ENCODE measurements at regions not wholly inside any gene's neighbourhood (a gene's known extent, or its start where the extent isn't known, plus 50 kb on each side); places are given as distances from the start of the nearest gene placed in this dataset.

- H3K9me3 ChIP-seq (ENCODE audit: insufficient read depth, low read length) = no peaks in the 10 kb centered on the region
- no peaks in the 10 kb centered on the region for H3K27me3 ChIP-seq (ENCODE audit: insufficient read depth, insufficient read length)
- TF ChIP-seq YY1 (IDR thresholded peaks at IDR 0.05; ENCODE audit: insufficient read depth, insufficient read length) = no peak
- no peak for TF ChIP-seq ZNF274 (IDR thresholded peaks at IDR 0.05; ENCODE audit: low read depth, low read length)
- TF ChIP-seq SUZ12 (IDR thresholded peaks at IDR 0.05; ENCODE audit: extremely low read depth, insufficient read depth, insufficient read length) = no peak
- DNase-seq (ENCODE audit: low read depth, low spot score) = no peak
- H3K4me1 ChIP-seq (ENCODE audit: insufficient read depth, insufficient read length) = no peaks in the 10 kb centered on the region
- no peak overlapping the region for H3K4me3 ChIP-seq (ENCODE audit: insufficient read length, low read depth)
- H3K36me3 ChIP-seq (ENCODE audit: insufficient read depth, insufficient read length, low read length) = no peaks in the 10 kb centered on the region
- no peak overlapping the region for H3K9ac ChIP-seq (ENCODE audit: insufficient read length, low read depth)
These were observed 193.5 kb upstream of the ID4 start for GRCh38 chr6:19643713-19644112.

- Histone ChIP-seq H3K9me3 (ENCODE audit: insufficient read depth, low read length) (peaks cover 8% of the 10 kb centered on the region; the same call in 1 of the 2 replicates), H3K36me3 (ENCODE audit: insufficient read depth, insufficient read length, low read length) (no peaks in the 10 kb centered on the region), H3K9ac (ENCODE audit: insufficient read length, low read depth) (no peak overlapping the region), H3K4me1 (ENCODE audit: insufficient read depth, insufficient read length) (no peaks in the 10 kb centered on the region), H3K4me3 (ENCODE audit: insufficient read length, low read depth) (no peak overlapping the region), H3K27me3 (ENCODE audit: insufficient read depth, insufficient read length) (no peaks in the 10 kb centered on the region)
- no peak for DNase-seq (ENCODE audit: low read depth, low spot score)
- TF ChIP-seq YY1 (IDR thresholded peaks at IDR 0.05; ENCODE audit: insufficient read depth, insufficient read length) (no peak), ZNF274 (IDR thresholded peaks at IDR 0.05; ENCODE audit: low read depth, low read length) (no peak), SUZ12 (IDR thresholded peaks at IDR 0.05; ENCODE audit: extremely low read depth, insufficient read depth, insufficient read length) (no peak)
These were observed 181.4 kb upstream of the ID4 start for GRCh38 chr6:19655744-19656143.

DNA sequence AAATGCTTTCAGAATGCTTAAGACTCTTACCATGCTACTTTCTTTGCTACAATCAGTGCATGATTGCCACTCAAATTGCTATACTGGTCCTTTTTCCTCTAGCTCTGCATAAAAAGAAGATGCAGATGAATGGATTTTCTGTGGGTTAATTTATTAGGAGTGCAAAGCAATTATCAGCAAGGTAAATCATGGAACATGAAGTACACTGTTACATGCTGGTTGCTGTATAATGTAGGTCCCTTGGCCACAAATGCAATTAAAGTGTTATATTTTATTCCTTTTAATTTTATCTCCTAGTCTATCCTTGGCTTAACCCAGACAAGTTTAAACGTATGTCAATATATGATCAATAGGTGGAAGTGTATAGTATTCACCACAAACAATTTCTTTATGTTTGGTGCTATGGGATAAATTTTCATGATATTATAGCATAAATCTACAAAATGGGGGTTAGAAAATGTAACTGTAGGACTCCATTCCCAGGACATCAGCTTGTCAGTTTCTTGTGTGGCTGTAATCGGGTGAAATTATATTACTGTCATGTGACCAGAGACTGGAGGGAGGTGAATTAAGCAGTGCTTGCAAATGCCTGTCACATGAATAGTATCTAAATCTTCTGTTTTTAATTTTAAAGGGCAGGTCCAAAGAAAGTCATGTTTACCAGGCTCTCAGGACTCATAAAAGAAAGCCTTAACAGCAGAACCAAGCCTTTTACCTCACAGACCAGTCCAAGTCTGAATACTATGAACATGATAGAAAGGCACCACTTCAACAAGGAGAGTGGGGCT, 176.9 kb upstream of the ID4 start:
- Histone ChIP-seq H3K9me3 (ENCODE audit: insufficient read depth, low read length) (peaks cover 8% of the 10 kb centered on the region; the same call in 1 of the 2 replicates), H3K4me3 (ENCODE audit: insufficient read length, low read depth) (no peak overlapping the region), H3K27me3 (ENCODE audit: insufficient read depth, insufficient read length) (no peaks in the 10 kb centered on the region), H3K36me3 (ENCODE audit: insufficient read depth, insufficient read length, low read length) (no peaks in the 10 kb centered on the region), H3K4me1 (ENCODE audit: insufficient read depth, insufficient read length) (no peaks in the 10 kb centered on the region), H3K9ac (ENCODE audit: insufficient read length, low read depth) (no peak overlapping the region)
- no peak for DNase-seq (ENCODE audit: low read depth, low spot score)
- TF ChIP-seq YY1 (IDR thresholded peaks at IDR 0.05; ENCODE audit: insufficient read depth, insufficient read length) (no peak), ZNF274 (IDR thresholded peaks at IDR 0.05; ENCODE audit: low read depth, low read length) (no peak)

GRCh38 chr6:19662911-19663310, 174.3 kb upstream of the ID4 start:
- Histone ChIP-seq H3K27me3 (ENCODE audit: insufficient read depth, insufficient read length) (no peaks in the 10 kb centered on the region), H3K9ac (ENCODE audit: insufficient read length, low read depth) (no peak overlapping the region), H3K4me1 (ENCODE audit: insufficient read depth, insufficient read length) (no peaks in the 10 kb centered on the region), H3K9me3 (ENCODE audit: insufficient read depth, low read length) (no peaks in the 10 kb centered on the region; the same call in 1 of the 2 replicates), H3K36me3 (ENCODE audit: insufficient read depth, insufficient read length, low read length) (no peaks in the 10 kb centered on the region), H3K4me3 (ENCODE audit: insufficient read length, low read depth) (no peak overlapping the region)
- no peak for DNase-seq (ENCODE audit: low read depth, low spot score)
- TF ChIP-seq SUZ12 (IDR thresholded peaks at IDR 0.05; ENCODE audit: extremely low read depth, insufficient read depth, insufficient read length) (no peak), YY1 (IDR thresholded peaks at IDR 0.05; ENCODE audit: insufficient read depth, insufficient read length) (no peak), ZNF274 (IDR thresholded peaks at IDR 0.05; ENCODE audit: low read depth, low read length) (no peak)

GRCh38 chr6:19663479-19663878, 173.7 kb upstream of the ID4 start:
- TF ChIP-seq YY1 (IDR thresholded peaks at IDR 0.05; ENCODE audit: insufficient read depth, insufficient read length) = no peak
- TF ChIP-seq SUZ12 (IDR thresholded peaks at IDR 0.05; ENCODE audit: extremely low read depth, insufficient read depth, insufficient read length) = no peak
- no peak for TF ChIP-seq ZNF274 (IDR thresholded peaks at IDR 0.05; ENCODE audit: low read depth, low read length)
- Histone ChIP-seq H3K4me1 (ENCODE audit: insufficient read depth, insufficient read length) (no peaks in the 10 kb centered on the region), H3K36me3 (ENCODE audit: insufficient read depth, insufficient read length, low read length) (no peaks in the 10 kb centered on the region), H3K4me3 (ENCODE audit: insufficient read length, low read depth) (no peak overlapping the region), H3K9ac (ENCODE audit: insufficient read length, low read depth) (no peak overlapping the region), H3K27me3 (ENCODE audit: insufficient read depth, insufficient read length) (no peaks in the 10 kb centered on the region), H3K9me3 (ENCODE audit: insufficient read depth, low read length) (no peaks in the 10 kb centered on the region)
- DNase-seq (ENCODE audit: low read depth, low spot score) = no peak

- H3K4me1 ChIP-seq (ENCODE audit: insufficient read depth, insufficient read length) = no peaks in the 10 kb centered on the region
- TF ChIP-seq YY1 (IDR thresholded peaks at IDR 0.05; ENCODE audit: insufficient read depth, insufficient read length) (no peak), ZNF274 (IDR thresholded peaks at IDR 0.05; ENCODE audit: low read depth, low read length) (no peak), SUZ12 (IDR thresholded peaks at IDR 0.05; ENCODE audit: extremely low read depth, insufficient read depth, insufficient read length) (no peak)
- H3K27me3 ChIP-seq (ENCODE audit: insufficient read depth, insufficient read length) = no peaks in the 10 kb centered on the region
- H3K36me3 ChIP-seq (ENCODE audit: insufficient read depth, insufficient read length, low read length) = no peaks in the 10 kb centered on the region
- no peaks in the 10 kb centered on the region for H3K9me3 ChIP-seq (ENCODE audit: insufficient read depth, low read length)
- DNase-seq (ENCODE audit: low read depth, low spot score) = no peak
- H3K4me3 ChIP-seq (ENCODE audit: insufficient read length, low read depth) = no peak overlapping the region
- no peak overlapping the region for H3K9ac ChIP-seq (ENCODE audit: insufficient read length, low read depth)
These were observed 173.1 kb upstream of the ID4 start for GRCh38 chr6:19664050-19664449.

DNA sequence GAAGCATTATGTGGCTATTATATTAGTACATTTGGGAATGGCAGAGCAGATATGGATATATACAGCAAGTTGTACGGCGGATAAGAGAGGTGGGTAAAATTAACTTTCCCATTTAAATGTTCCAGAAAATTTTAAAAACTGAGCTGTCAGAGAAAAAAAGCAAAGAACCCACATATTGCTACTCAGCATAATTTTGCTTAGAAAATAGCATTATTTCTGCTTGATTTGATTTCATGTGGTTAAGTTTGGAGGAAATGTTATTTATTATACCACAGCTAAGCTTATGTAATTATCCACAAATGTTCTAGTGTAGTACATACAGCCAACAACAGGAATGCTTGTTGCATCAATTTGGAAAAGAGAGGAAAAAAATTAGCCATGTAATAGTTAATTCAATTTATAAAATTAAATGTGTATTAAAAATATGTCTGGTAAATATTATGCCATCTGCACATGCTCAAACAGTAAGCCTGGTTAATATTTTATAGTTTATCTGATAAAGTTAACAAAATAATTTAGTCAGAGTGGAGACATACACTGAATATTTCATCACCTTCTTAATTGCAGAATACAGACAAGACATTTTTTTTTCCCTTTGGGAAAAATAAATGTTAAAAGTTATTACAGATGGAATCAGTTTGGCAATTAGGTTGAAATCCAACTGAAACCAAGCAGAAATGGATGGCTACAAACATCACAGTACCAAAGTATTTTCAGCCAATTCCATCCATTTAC, 172.1 kb upstream of the ID4 start:
- no peaks in the 10 kb centered on the region for H3K36me3 ChIP-seq (ENCODE audit: insufficient read depth, insufficient read length, low read length)
- TF ChIP-seq SUZ12 (IDR thresholded peaks at IDR 0.05; ENCODE audit: extremely low read depth, insufficient read depth, insufficient read length) (no peak), ZNF274 (IDR thresholded peaks at IDR 0.05; ENCODE audit: low read depth, low read length) (no peak), YY1 (IDR thresholded peaks at IDR 0.05; ENCODE audit: insufficient read depth, insufficient read length) (no peak)
- no peak overlapping the region for H3K9ac ChIP-seq (ENCODE audit: insufficient read length, low read depth)
- H3K4me3 ChIP-seq (ENCODE audit: insufficient read length, low read depth) = no peak overlapping the region
- H3K4me1 ChIP-seq (ENCODE audit: insufficient read depth, insufficient read length) = no peaks in the 10 kb centered on the region
- no peaks in the 10 kb centered on the region for H3K27me3 ChIP-seq (ENCODE audit: insufficient read depth, insufficient read length)
- no peak for DNase-seq (ENCODE audit: low read depth, low spot score)
- no peaks in the 10 kb centered on the region for H3K9me3 ChIP-seq (ENCODE audit: insufficient read depth, low read length)

Data from NT2/D1 (cell line).